ENCODE measurements at regions not wholly inside any gene's neighbourhood (a gene's known extent, or its start where the extent isn't known, plus 50 kb on each side); places are given as distances from the start of the nearest gene placed in this dataset.

DNA sequence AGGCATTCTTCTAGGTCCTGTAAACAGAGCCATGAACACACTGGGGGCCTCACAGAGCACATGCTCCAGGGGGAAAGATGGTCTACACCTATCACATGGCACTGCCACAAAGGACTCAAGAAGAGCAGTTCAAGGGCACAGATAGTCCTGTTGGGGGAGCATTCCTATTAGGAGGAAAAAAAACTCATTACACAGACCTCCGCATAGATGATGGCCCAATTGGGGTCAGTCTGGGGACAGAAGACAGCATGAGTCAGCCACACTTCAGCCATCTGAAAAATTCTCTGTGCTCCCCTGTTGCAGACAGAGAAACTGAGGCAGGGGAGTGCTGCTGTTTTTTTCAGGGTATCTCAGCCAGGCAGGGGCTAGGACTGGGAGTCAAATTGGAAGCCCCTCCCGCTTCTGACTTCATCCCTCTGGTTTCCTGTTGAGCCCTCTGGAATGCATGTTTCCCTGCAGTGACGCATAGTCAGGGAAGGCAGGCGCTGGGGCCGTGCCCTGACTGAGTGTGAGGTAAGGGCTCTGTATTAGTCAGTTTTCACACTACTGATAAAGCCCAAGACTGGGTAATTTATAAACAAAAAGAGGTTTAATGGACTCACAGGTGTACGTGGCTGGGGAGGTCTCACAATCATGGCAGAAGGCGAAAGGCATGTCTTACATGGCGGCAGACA, 67.9 kb downstream of the RHOB start:
- Mint-ChIP-seq H3K9me3 (ENCODE audit: insufficient read depth) (no peaks in the 10 kb centered on the region), H3K36me3 (ENCODE audit: low read depth) (no peaks in the 10 kb centered on the region), H3K27ac (no peak overlapping the region), H3K4me3 (no peak overlapping the region), H3K27me3 (ENCODE audit: low read depth) (peaks cover under 1% of the 10 kb centered on the region), H3K4me1 (ENCODE audit: low read depth) (peaks cover 5% of the 10 kb centered on the region)
- ATAC-seq (no peak), DNase-seq (no peak)
- ChIA-PET CTCF (no interaction called here), POLR2A (no interaction called here)

DNA sequence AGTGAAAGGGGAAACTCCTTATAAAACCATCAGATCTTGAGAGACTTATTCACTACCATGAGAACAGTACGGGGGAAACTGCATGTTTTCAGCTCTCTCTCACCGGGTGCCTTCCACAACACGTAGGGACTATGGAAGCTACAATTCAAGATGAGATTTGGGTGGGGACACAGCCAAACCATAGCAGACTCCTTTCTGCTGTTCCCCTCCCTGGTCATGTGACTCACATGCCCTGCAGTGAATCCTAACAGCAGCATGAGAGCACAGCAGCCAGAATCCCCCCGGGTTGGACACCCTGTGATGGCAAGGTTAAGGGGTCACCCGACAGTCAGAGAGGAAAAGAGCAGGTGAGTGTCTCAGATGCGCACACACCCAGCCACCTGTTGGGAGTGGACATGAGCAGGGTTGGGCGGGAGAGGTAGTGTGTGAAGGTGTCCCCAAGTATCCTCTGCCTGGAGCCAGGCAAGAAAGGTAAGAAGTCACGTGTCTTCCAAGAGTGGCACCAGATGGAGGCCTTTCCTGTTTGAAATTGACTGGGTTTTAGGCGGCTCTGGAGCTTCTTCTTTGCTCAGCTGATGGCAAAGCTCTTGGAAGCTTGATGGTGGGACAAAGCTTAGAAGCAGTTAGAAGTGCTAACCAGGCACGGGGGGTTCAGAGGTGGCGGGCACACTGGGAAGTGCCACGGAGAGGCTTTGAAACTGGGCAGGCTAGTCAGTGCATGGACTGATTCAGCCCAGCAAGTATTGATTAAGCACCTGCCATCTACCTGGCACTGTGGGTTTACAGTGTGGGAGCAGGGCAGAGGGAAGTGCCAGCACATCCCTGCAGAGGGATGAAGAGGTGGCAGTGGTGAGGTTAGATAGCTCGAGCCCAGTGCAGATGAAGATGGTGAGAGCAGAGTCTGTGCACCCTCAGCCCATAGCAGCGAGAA, 68.7 kb downstream of the RHOB start:
- DNase-seq (no peak), ATAC-seq (no peak)
- Mint-ChIP-seq H3K36me3 (ENCODE audit: low read depth) (no peaks in the 10 kb centered on the region), H3K4me3 (no peak overlapping the region), H3K9me3 (ENCODE audit: insufficient read depth) (no peaks in the 10 kb centered on the region), H3K4me1 (ENCODE audit: low read depth) (peaks cover 5% of the 10 kb centered on the region), H3K27ac (no peak overlapping the region), H3K27me3 (ENCODE audit: low read depth) (no peaks in the 10 kb centered on the region)
- ChIA-PET CTCF (interaction anchor here (1.5 kb wide), 1 partner anchor 136 kb away, joined by 4 read pairs; the partner anchor contains the start of gene HS1BP3), POLR2A (no interaction called here)

DNA sequence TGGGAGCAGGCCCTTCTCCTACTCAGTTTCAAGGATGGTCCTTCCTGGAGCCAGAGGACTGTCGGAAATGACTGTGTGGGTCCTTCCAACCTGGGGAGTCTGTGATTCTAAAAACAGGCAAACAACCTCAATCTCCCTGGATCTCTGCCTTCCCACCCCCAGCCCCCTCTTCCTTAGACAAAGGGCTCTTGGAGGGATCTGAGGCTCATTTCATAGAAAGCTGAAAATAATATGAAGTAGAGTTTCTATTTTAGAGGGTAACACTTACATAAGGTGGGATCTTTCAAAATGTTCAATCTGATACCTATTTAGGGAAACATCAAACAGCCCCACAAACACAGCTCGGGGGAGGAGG, 69.4 kb downstream of the RHOB start:
- ChIA-PET CTCF (interaction anchor here (1.5 kb wide), 1 partner anchor 135 kb away, joined by 4 read pairs; the partner anchor contains the start of gene HS1BP3), POLR2A (interaction anchor here (0.7 kb wide), 1 partner anchor 133 kb away, joined by 3 read pairs; no protein-coding TSS in a partner anchor)
- Mint-ChIP-seq H3K9me3 (ENCODE audit: insufficient read depth) (no peaks in the 10 kb centered on the region), H3K36me3 (ENCODE audit: low read depth) (no peaks in the 10 kb centered on the region), H3K27ac (no peak overlapping the region), H3K4me3 (no peak overlapping the region), H3K27me3 (ENCODE audit: low read depth) (no peaks in the 10 kb centered on the region), H3K4me1 (ENCODE audit: low read depth) (peaks cover 5% of the 10 kb centered on the region)
- no peak for ATAC-seq
- no peak for DNase-seq

DNA sequence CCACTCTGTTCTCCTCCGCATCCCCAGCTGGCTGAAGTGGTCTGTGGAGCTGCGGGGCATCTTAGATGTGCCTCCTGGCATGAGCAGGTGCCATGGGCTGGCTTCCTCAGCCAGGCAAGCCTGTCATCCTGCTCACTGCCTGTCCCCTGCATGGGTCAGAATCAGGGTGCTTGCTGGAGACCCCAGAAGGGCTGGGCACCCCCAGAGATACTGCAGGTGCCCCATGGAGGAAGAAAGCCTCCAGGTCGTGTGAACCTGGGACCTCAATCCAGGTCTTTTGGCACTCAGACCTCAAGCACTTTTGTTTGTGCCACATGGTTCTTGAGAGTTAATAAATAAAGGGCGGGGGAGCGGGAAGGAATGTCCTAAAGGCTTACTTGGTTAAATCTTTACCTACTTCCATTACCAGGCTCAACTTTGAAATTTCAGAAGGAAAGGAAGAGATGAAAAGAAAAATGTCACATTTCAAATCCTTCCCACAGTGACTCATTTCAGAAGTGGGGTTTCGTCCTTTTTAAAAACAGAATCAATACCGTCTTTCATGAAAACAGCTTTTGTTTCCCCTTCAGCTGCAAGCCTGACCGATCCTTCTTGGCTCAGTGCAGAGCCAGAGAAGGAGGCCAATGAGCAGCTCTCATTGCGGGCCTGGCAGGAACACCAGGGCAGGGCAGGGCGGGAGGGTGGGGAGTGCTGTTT, 69.9 kb downstream of the RHOB start:
- Mint-ChIP-seq H3K36me3 (ENCODE audit: low read depth) (no peaks in the 10 kb centered on the region), H3K4me3 (no peak overlapping the region), H3K27ac (no peak overlapping the region), H3K9me3 (ENCODE audit: insufficient read depth) (no peaks in the 10 kb centered on the region), H3K27me3 (ENCODE audit: low read depth) (no peaks in the 10 kb centered on the region), H3K4me1 (ENCODE audit: low read depth) (peaks cover 5% of the 10 kb centered on the region)
- no peak for DNase-seq
- ATAC-seq: no peak
- ChIA-PET CTCF (interaction anchor here (1.5 kb wide), 1 partner anchor 135 kb away, joined by 4 read pairs; the partner anchor contains the start of gene HS1BP3), POLR2A (interaction anchor here (0.7 kb wide), 1 partner anchor 133 kb away, joined by 3 read pairs; no protein-coding TSS in a partner anchor)

DNA sequence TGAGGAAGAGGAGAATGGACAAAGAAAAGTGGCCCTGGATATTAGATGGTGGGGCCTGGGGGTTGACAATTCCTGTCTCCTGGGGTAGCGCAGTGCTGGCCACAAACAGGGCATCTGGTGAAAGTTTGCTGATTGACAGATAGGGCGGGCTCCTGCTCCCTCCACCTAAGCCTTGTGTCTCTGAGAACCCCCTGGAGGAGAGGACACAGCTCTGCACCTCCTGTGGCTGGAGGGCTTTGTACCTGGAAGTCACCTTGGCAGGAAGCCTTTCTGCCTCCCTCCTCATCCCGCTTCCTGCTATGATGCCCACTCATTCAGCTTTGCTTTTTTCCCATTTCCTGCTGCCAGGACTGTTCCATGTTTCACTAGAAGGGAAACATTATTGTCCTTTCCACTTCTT, 72.4 kb downstream of the RHOB start:
- peaks cover 3% of the 10 kb centered on the region for H3K27me3 Mint-ChIP-seq (ENCODE audit: low read depth)
- no peak overlapping the region for H3K27ac Mint-ChIP-seq
- DNase-seq: no peak
- no peak overlapping the region for H3K4me3 Mint-ChIP-seq
- ChIA-PET CTCF (no interaction called here), POLR2A (no interaction called here)
- H3K36me3 Mint-ChIP-seq (ENCODE audit: low read depth): no peaks in the 10 kb centered on the region
- ATAC-seq: no peak
- H3K9me3 Mint-ChIP-seq (ENCODE audit: insufficient read depth): no peaks in the 10 kb centered on the region
- peaks cover 5% of the 10 kb centered on the region for H3K4me1 Mint-ChIP-seq (ENCODE audit: low read depth)

DNA sequence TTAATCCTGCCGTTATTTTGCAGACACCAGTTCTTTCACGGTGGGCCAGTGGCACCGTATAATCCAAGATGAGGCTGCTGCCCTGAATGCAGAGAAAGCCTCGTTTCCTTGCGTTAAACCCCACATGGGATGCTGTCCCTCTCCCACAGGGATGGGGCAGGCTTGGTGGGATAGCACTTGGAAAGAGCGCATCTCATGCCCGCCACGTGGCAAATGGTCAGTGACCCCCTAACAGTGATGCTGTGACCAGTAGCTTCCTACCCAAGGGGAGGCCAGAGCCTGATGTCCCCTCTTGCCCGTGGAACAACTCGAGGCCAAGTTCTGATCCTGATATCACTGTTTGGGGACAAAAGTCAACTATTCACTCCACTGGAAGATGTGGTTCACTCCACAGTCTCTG, 73.3 kb downstream of the RHOB start:
- Mint-ChIP-seq H3K9me3 (ENCODE audit: insufficient read depth) (no peaks in the 10 kb centered on the region), H3K4me3 (no peak overlapping the region), H3K27me3 (ENCODE audit: low read depth) (peaks cover 3% of the 10 kb centered on the region), H3K27ac (no peak overlapping the region), H3K4me1 (ENCODE audit: low read depth) (peaks cover 5% of the 10 kb centered on the region), H3K36me3 (ENCODE audit: low read depth) (no peaks in the 10 kb centered on the region)
- POLR2A ChIA-PET: no interaction called here
- CTCF ChIA-PET: no interaction called here
- DNase-seq: no peak
- ATAC-seq: no peak

DNA sequence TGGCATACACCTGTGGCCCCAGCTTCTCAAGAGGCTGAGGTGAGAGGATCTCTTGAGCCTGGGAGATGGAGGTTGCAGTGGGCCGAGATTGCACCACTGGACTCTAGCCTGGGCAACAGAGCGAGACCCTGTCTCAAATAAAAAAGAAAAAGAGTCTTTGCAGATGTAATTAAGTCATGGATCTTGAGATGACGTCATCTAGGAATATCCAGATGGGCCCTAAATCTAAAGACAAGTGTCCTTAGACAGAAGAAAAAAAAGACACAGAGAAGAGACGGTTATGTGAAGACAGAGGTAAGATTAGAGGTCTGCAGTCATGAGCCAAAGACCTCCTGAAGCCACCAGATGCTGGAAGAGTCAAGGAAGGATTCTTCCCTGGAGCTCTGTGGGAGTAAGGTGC, 74.3 kb downstream of the RHOB start:
- ATAC-seq (no peak), DNase-seq (no peak)
- ChIA-PET POLR2A (no interaction called here), CTCF (no interaction called here)
- Mint-ChIP-seq H3K27ac (no peak overlapping the region), H3K4me3 (no peak overlapping the region), H3K36me3 (ENCODE audit: low read depth) (no peaks in the 10 kb centered on the region), H3K9me3 (ENCODE audit: insufficient read depth) (no peaks in the 10 kb centered on the region), H3K4me1 (ENCODE audit: low read depth) (peaks cover 5% of the 10 kb centered on the region), H3K27me3 (ENCODE audit: low read depth) (peaks cover 3% of the 10 kb centered on the region)

DNA sequence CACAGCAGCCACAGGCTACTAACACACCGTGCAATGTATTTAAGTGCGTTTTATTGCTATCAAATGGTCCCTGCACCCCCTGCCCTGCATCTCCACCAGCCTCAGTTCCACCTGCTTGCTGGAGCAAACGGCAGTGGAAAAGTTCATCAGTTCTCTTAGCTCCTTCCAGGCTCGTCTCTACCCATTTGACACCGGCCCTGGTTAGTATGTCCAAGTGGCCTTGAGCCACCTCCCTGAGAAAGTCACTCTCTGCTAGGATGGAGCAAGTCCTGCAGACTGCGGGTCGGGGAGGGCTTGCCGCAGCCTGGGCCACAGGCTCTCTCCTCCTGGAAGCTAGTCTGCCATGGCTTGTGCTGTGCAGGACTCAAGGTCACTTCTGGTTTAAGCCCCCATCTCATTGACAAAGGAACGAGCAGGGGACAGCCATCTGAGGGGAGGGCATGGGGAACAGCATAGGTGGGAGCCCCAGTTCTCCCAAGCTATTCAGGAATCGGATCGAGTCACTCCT, 74.9 kb downstream of the RHOB start:
- Mint-ChIP-seq H3K9me3 (ENCODE audit: insufficient read depth) (no peaks in the 10 kb centered on the region), H3K27ac (no peak overlapping the region), H3K27me3 (ENCODE audit: low read depth) (peaks cover 3% of the 10 kb centered on the region), H3K4me3 (no peak overlapping the region), H3K36me3 (ENCODE audit: low read depth) (no peaks in the 10 kb centered on the region), H3K4me1 (ENCODE audit: low read depth) (peaks cover 3% of the 10 kb centered on the region)
- no peak for ATAC-seq
- ChIA-PET CTCF (no interaction called here), POLR2A (no interaction called here)
- DNase-seq: no peak

DNA sequence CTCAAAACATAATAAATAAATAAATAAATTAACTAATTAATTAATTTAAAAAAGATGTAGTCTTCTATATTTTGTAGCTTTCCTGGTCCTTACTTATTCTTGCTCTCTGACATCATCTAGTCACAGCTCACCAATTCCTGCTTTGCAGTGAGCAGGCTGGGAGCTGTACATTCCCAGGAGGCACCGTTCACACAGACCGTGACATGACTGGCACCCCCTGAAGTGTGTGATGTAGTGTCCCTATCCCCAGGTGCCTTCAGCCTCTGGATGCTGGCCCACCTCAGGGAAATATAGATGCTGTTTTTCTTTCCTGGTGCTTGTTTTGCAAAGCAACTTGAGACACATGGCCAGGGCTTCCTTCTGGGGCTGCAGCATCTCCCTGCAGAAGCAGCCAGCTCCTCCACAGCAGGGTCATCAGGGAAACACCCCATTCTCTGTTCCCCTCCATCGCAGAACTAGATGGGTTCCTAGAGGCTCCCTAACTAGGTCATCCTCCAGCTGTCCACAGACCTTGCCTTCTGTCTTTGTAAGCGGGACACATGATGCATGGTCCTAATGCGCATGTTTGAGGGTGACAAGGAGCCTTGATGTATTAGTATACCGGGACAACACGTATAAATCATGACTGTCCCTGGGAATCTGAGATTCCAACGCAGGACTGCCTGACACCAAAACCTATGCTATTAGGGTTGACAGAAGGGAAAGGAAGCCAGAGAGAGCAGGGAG, 76.4 kb downstream of the RHOB start:
- ChIA-PET CTCF (no interaction called here), POLR2A (no interaction called here)
- no peaks in the 10 kb centered on the region for H3K4me1 Mint-ChIP-seq (ENCODE audit: low read depth)
- DNase-seq (no peak), ATAC-seq (no peak)
- H3K27ac Mint-ChIP-seq: no peak overlapping the region
- H3K36me3 Mint-ChIP-seq (ENCODE audit: low read depth): no peaks in the 10 kb centered on the region
- no peaks in the 10 kb centered on the region for H3K9me3 Mint-ChIP-seq (ENCODE audit: insufficient read depth)
- no peak overlapping the region for H3K4me3 Mint-ChIP-seq
- peaks cover 3% of the 10 kb centered on the region for H3K27me3 Mint-ChIP-seq (ENCODE audit: low read depth)

DNA sequence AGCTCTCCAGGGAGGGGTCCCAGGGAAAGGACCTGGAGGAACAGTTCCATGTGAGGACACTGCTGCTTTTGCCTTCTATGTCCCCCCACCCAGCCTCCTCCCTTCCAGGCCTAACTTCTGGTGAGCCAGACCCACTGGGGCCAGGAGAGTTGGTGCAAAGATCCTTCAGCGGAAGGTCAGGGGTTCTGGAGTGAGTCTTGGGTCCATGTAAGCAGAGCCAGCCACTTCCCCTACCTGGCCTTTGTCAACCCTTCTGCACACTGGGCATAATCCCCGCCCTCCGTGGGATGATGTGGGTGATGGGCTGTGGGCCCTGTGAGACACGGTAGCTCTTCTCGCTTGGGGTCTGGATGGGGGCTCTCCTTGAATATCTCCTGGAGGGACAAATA, 76.9 kb downstream of the RHOB start:
- H3K4me3 Mint-ChIP-seq: no peak overlapping the region
- CTCF ChIA-PET: no interaction called here

DNA sequence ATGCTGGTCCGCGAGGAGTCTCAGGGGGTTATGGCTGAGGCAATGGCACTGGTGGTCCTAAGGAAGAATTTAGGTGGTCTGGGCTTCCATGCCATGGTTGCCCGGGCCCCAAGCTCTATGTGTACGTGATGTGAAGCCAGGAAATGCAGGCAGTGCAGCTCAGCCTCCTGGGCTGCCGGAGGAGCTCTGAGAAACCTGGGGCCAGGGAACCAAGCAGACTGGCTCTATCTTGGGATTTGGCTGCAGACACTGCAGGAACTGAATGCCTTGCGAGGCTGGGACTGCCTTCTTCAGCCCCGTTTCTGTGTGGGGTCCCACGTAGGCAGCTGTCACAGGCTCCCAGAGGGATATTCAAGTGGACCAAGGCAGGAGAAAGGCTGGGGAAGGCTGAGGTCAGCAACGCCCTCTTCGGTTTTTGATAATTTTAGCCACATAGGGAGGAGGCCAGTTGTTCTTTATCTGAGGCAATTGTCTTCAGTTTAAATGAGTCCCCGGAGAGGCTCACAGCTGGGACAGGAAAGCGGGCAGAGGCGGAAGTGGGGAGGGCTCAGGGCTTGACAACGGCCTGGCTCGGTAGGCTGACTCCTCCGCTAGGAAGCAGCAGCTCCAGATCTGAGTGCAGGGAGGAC, 77.7 kb downstream of the RHOB start:
- ChIA-PET POLR2A (no interaction called here), CTCF (no interaction called here)
- Mint-ChIP-seq H3K27me3 (ENCODE audit: low read depth) (peaks cover 3% of the 10 kb centered on the region), H3K36me3 (ENCODE audit: low read depth) (no peaks in the 10 kb centered on the region), H3K4me1 (ENCODE audit: low read depth) (no peaks in the 10 kb centered on the region), H3K9me3 (ENCODE audit: insufficient read depth) (no peaks in the 10 kb centered on the region), H3K27ac (no peak overlapping the region), H3K4me3 (no peak overlapping the region)
- DNase-seq (no peak), ATAC-seq (no peak)

More for the DNA sequence above, 76.9 kb downstream of the RHOB start:
- POLR2A ChIA-PET: no interaction called here
- no peaks in the 10 kb centered on the region for H3K4me1 Mint-ChIP-seq (ENCODE audit: low read depth)
- DNase-seq (no peak), ATAC-seq (no peak)
- no peaks in the 10 kb centered on the region for H3K9me3 Mint-ChIP-seq (ENCODE audit: insufficient read depth)
- H3K27ac Mint-ChIP-seq: no peak overlapping the region
- H3K27me3 Mint-ChIP-seq (ENCODE audit: low read depth): peaks cover 3% of the 10 kb centered on the region
- H3K36me3 Mint-ChIP-seq (ENCODE audit: low read depth): no peaks in the 10 kb centered on the region
